NCI-H2171 treated with DMSO at 0.1 percent for 48 hours (cell line): ENCODE measurements at regions not wholly inside any gene's neighbourhood (a gene's known extent, or its start where the extent isn't known, plus 50 kb on each side); places are given as distances from the start of the nearest gene placed in this dataset.

ENCODE experiments used
- DNase-seq: peaks from one replicate; lab custom pipeline; 2025; lab: John Stamatoyannopoulos, UW

DNA sequence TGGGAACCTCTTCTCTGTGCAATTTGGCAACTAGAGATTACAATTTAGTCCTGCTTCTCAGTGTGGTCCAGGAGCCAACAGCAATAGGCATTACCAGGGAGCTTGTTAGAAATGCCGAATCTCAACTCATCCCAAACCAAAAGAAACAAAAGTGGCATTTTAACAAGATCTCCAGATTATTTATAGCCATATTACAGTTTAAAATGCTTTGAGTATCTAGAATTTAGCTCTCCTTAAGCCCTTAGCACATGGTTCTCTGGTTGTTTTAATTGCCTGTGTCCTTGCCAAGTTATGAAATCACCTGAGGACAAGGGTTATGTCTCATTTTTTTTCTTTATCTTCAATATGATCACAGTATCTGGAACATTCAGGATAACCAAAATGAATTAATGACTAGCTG is 51.6 kb upstream of the TAS2R1 start:
- DNase-seq, result no peak
